ENCODE measurements at regions not wholly inside any gene's neighbourhood (a gene's known extent, or its start where the extent isn't known, plus 50 kb on each side); places are given as distances from the start of the nearest gene placed in this dataset.

DNA sequence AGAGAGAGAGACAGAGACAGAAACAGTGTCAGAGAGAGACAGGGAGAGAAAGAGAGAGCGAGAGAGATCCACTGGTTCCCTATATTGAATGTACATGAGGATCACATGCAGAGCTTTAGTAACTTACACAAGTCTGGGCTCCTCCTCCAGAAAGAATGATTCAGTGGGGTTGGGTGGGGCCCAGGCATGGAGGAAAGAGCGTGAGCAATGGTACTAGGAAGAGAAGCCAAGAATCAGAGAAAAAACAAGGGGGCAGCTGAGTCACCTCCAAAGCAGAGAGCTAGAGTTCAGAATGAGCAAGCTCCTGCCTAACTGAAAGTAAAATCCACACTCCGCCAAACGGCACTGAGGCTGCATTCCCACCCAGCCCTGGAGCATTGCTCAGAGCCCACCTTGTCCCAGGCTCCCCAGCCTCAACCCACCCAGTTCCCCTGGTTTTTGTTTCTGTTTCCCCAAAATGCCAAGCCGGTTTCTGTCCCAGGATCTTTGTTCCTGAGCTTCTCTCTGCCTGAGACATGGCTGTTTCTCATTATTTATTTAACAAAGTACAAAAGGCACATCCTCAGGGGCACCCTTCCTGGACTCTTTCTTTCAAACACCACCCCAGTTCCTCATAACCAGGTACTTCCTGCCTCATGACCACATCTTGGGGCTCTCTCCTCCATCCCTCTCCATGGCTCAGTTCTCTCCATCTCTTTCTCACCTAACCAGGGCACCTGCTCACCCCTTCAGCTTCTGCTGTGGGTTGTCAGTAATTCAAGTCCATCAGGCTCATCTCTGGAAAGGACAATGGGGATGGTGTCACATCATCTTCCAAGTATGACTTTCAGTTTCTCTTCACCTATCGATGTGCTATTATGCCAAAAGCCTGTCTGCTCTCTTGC, 670.3 kb upstream of the TBX3 start:
- Histone ChIP-seq H3K4me3 (ENCODE audit: low read length) (no peak overlapping the region), H3K27ac (ENCODE audit: low read length) (no peak overlapping the region), H3F3A (ENCODE audit: insufficient read depth, low read length, poor library complexity, severe bottlenecking) (no peaks in the 10 kb centered on the region), H3K4me2 (ENCODE audit: low read length) (no peak overlapping the region), H3K27me3 (ENCODE audit: insufficient read depth, low read depth, low read length) (no peaks in the 10 kb centered on the region), H3K79me2 (replicated peaks; ENCODE audit: insufficient read depth, low read length) (no peaks in the 10 kb centered on the region), H2AFZ (ENCODE audit: low read depth, low read length) (no peak overlapping the region), H3K9me3 (ENCODE audit: low read length) (no peaks in the 10 kb centered on the region), H3K36me3 (ENCODE audit: insufficient read depth, low read length) (no peaks in the 10 kb centered on the region), H4K20me1 (ENCODE audit: insufficient read depth) (no peaks in the 10 kb centered on the region), H3K9me2 (ENCODE audit: insufficient read depth, low read length) (no peaks in the 10 kb centered on the region), H3K9ac (ENCODE audit: low read length) (no peak overlapping the region)
- TF ChIP-seq TAF1 (IDR thresholded peaks at IDR 0.05; ENCODE audit: low read depth) (no peak), EP300 (conservative IDR thresholded peaks at IDR 0.05; ENCODE audit: poor library complexity, severe bottlenecking) (no peak), RAD21 (conservative IDR thresholded peaks at IDR 0.05) (no peak), POLR2AphosphoS5 (IDR thresholded peaks at IDR 0.05) (no peak)
- TF ChIP-seq, protein P1, sequence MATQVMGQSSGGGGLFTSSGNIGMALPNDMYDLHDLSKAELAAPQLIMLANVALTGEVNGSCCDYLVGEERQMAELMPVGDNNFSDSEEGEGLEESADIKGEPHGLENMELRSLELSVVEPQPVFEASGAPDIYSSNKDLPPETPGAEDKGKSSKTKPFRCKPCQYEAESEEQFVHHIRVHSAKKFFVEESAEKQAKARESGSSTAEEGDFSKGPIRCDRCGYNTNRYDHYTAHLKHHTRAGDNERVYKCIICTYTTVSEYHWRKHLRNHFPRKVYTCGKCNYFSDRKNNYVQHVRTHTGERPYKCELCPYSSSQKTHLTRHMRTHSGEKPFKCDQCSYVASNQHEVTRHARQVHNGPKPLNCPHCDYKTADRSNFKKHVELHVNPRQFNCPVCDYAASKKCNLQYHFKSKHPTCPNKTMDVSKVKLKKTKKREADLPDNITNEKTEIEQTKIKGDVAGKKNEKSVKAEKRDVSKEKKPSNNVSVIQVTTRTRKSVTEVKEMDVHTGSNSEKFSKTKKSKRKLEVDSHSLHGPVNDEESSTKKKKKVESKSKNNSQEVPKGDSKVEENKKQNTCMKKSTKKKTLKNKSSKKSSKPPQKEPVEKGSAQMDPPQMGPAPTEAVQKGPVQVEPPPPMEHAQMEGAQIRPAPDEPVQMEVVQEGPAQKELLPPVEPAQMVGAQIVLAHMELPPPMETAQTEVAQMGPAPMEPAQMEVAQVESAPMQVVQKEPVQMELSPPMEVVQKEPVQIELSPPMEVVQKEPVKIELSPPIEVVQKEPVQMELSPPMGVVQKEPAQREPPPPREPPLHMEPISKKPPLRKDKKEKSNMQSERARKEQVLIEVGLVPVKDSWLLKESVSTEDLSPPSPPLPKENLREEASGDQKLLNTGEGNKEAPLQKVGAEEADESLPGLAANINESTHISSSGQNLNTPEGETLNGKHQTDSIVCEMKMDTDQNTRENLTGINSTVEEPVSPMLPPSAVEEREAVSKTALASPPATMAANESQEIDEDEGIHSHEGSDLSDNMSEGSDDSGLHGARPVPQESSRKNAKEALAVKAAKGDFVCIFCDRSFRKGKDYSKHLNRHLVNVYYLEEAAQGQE (IDR thresholded peaks at IDR 0.05; ENCODE audit: borderline replicate concordance): no peak

DNA sequence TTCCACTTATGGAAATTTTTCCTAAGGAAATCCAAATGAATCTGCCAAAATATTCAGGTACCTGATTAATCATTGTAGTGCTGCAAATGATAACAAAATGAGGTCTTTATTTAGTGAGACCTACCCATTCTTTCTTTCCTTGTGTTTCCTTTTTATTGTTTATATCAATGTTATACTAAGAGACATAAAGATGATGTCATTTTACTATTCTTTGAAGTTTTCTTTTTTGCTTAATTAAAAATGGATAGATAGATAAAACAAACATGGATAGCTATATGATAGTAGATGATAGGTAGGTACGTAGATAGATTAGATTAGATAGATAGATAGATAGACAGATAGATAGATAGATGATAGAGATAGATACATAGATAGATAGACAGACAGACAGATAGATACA, 669.5 kb upstream of the TBX3 start:
- Histone ChIP-seq H3K27me3 (ENCODE audit: insufficient read depth, low read depth, low read length) (no peaks in the 10 kb centered on the region), H3K9me3 (ENCODE audit: low read length) (no peaks in the 10 kb centered on the region), H2AFZ (ENCODE audit: low read depth, low read length) (no peak overlapping the region), H3K27ac (ENCODE audit: low read length) (no peak overlapping the region), H3K9ac (ENCODE audit: low read length) (no peak overlapping the region), H3F3A (ENCODE audit: insufficient read depth, low read length, poor library complexity, severe bottlenecking) (no peaks in the 10 kb centered on the region), H3K36me3 (ENCODE audit: insufficient read depth, low read length) (no peaks in the 10 kb centered on the region), H3K4me3 (ENCODE audit: low read length) (no peak overlapping the region), H4K20me1 (ENCODE audit: insufficient read depth) (no peaks in the 10 kb centered on the region), H3K79me2 (replicated peaks; ENCODE audit: insufficient read depth, low read length) (no peaks in the 10 kb centered on the region), H3K9me2 (ENCODE audit: insufficient read depth, low read length) (no peaks in the 10 kb centered on the region), H3K4me2 (ENCODE audit: low read length) (no peak overlapping the region)
- TF ChIP-seq, protein P2, sequence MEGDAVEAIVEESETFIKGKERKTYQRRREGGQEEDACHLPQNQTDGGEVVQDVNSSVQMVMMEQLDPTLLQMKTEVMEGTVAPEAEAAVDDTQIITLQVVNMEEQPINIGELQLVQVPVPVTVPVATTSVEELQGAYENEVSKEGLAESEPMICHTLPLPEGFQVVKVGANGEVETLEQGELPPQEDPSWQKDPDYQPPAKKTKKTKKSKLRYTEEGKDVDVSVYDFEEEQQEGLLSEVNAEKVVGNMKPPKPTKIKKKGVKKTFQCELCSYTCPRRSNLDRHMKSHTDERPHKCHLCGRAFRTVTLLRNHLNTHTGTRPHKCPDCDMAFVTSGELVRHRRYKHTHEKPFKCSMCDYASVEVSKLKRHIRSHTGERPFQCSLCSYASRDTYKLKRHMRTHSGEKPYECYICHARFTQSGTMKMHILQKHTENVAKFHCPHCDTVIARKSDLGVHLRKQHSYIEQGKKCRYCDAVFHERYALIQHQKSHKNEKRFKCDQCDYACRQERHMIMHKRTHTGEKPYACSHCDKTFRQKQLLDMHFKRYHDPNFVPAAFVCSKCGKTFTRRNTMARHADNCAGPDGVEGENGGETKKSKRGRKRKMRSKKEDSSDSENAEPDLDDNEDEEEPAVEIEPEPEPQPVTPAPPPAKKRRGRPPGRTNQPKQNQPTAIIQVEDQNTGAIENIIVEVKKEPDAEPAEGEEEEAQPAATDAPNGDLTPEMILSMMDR (IDR thresholded peaks at IDR 0.05; ENCODE audit: poor library complexity, severe bottlenecking): no peak
- TF ChIP-seq SMC3 (conservative IDR thresholded peaks at IDR 0.05; ENCODE audit: poor library complexity) (no peak), TAF1 (IDR thresholded peaks at IDR 0.05; ENCODE audit: low read depth) (no peak), EZH2 (IDR thresholded peaks at IDR 0.05; ENCODE audit: borderline replicate concordance, insufficient read depth, low read length, poor library complexity, severe bottlenecking) (no peak), EP300 (conservative IDR thresholded peaks at IDR 0.05; ENCODE audit: poor library complexity, severe bottlenecking) (no peak)
- TF ChIP-seq, protein P1 (IDR thresholded peaks at IDR 0.05; ENCODE audit: borderline replicate concordance): no peak
